ENCODE measurements at regions not wholly inside any gene's neighbourhood (a gene's known extent, or its start where the extent isn't known, plus 50 kb on each side); places are given as distances from the start of the nearest gene placed in this dataset.

DNA sequence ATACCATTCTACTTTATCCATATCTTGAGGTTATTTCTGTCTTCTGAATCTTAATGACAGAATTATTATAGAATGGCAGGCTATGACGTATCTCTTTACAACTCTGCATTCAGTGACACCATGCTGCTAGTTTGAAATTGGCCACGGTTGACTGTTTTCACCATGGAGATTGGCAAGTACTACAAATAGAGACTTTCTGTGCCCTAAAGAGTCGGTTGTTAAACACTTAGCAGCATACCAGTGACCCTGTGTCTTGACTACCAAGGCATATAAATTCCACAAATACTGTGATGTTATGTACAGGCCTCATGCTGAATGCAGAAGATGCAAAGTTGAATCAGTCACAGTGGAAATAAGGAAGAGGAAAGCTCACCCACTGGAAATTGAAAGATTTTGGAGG lies 67.0 kb upstream of the CADPS start:
- no peak for TF ChIP-seq POLR2A (IDR thresholded peaks at IDR 0.05; ENCODE audit: extremely low read depth, insufficient read length)
- TF ChIP-seq, protein P1, sequence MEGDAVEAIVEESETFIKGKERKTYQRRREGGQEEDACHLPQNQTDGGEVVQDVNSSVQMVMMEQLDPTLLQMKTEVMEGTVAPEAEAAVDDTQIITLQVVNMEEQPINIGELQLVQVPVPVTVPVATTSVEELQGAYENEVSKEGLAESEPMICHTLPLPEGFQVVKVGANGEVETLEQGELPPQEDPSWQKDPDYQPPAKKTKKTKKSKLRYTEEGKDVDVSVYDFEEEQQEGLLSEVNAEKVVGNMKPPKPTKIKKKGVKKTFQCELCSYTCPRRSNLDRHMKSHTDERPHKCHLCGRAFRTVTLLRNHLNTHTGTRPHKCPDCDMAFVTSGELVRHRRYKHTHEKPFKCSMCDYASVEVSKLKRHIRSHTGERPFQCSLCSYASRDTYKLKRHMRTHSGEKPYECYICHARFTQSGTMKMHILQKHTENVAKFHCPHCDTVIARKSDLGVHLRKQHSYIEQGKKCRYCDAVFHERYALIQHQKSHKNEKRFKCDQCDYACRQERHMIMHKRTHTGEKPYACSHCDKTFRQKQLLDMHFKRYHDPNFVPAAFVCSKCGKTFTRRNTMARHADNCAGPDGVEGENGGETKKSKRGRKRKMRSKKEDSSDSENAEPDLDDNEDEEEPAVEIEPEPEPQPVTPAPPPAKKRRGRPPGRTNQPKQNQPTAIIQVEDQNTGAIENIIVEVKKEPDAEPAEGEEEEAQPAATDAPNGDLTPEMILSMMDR (IDR thresholded peaks at IDR 0.05; ENCODE audit: low read depth, low read length) = no peak

All from NB4 (cell line).